ENCODE measurements at regions not wholly inside any gene's neighbourhood (a gene's known extent, or its start where the extent isn't known, plus 50 kb on each side); places are given as distances from the start of the nearest gene placed in this dataset.

DNA sequence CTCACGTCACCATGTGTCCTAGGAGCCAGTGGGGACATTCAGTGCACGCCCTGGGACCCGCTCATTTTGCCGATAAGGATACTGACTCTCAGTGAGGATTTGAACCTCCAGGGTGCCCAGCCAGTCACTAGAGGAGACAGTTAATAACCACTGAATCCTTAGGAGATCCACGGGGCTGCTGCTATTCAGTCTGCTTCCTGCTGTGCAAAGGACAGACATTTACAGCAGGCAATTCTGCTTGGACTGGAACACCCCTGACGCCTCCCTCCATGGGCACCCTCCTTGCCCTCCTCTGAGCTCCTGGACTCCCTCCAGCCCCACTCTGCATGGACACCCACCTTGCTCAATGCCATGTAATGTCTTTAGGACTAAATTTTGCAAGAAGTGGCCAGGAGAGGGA is 265.5 kb downstream of the EIPR1 start:
- TF ChIP-seq, protein P1, sequence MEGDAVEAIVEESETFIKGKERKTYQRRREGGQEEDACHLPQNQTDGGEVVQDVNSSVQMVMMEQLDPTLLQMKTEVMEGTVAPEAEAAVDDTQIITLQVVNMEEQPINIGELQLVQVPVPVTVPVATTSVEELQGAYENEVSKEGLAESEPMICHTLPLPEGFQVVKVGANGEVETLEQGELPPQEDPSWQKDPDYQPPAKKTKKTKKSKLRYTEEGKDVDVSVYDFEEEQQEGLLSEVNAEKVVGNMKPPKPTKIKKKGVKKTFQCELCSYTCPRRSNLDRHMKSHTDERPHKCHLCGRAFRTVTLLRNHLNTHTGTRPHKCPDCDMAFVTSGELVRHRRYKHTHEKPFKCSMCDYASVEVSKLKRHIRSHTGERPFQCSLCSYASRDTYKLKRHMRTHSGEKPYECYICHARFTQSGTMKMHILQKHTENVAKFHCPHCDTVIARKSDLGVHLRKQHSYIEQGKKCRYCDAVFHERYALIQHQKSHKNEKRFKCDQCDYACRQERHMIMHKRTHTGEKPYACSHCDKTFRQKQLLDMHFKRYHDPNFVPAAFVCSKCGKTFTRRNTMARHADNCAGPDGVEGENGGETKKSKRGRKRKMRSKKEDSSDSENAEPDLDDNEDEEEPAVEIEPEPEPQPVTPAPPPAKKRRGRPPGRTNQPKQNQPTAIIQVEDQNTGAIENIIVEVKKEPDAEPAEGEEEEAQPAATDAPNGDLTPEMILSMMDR (IDR thresholded peaks at IDR 0.05; ENCODE audit: partially characterized antibody, unreplicated experiment) = no peak
- no peak for DNase-seq
- Mint-ChIP-seq H3K36me3 (ENCODE audit: unreplicated experiment) (no peaks in the 10 kb centered on the region), H3K4me3 (ENCODE audit: unreplicated experiment) (no peak overlapping the region), H3K9me3 (ENCODE audit: unreplicated experiment) (no peaks in the 10 kb centered on the region), H3K27me3 (ENCODE audit: unreplicated experiment) (peaks cover 3% of the 10 kb centered on the region), H3K27ac (ENCODE audit: unreplicated experiment) (no peak overlapping the region), H3K4me1 (ENCODE audit: low read depth, unreplicated experiment) (peaks cover 15% of the 10 kb centered on the region)

- H3K4me3 Mint-ChIP-seq (ENCODE audit: unreplicated experiment) = no peak overlapping the region
- TF ChIP-seq, protein P1 (IDR thresholded peaks at IDR 0.05; ENCODE audit: partially characterized antibody, unreplicated experiment) = no peak
- H3K36me3 Mint-ChIP-seq (ENCODE audit: unreplicated experiment) = no peaks in the 10 kb centered on the region
- H3K4me1 Mint-ChIP-seq (ENCODE audit: low read depth, unreplicated experiment) = peaks cover 13% of the 10 kb centered on the region
- H3K27ac Mint-ChIP-seq (ENCODE audit: unreplicated experiment) = no peak overlapping the region
- H3K27me3 Mint-ChIP-seq (ENCODE audit: unreplicated experiment) = peaks cover 4% of the 10 kb centered on the region
- DNase-seq = no peak
- no peaks in the 10 kb centered on the region for H3K9me3 Mint-ChIP-seq (ENCODE audit: unreplicated experiment)
Observed at GRCh38 chr2:3110994-3111666, 266.5 kb downstream of the EIPR1 start.

DNA sequence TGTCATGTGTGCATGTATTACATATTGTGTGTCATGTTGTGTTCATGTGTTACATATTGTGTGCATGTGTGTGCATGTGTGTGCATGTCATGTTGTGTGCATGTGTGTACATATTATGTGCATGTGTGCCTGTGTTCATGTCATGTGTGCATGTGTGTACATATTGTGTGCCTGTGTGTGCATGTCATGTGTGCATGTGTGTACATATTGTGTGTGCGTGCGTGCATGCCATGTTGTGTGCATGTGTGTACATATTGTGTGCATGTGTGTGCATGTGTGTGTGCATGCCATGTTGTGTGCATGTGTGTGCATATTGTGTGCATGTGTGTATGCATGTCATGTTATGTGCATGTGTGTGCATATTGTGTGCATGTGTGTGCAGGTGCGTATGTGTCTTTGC is 267.1 kb downstream of the EIPR1 start:
- TF ChIP-seq, protein P1 (IDR thresholded peaks at IDR 0.05; ENCODE audit: partially characterized antibody, unreplicated experiment) = no peak
- peaks cover 19% of the 10 kb centered on the region for H3K4me1 Mint-ChIP-seq (ENCODE audit: low read depth, unreplicated experiment)
- no peak overlapping the region for H3K4me3 Mint-ChIP-seq (ENCODE audit: unreplicated experiment)
- H3K36me3 Mint-ChIP-seq (ENCODE audit: unreplicated experiment) = no peaks in the 10 kb centered on the region
- peaks cover 4% of the 10 kb centered on the region for H3K27me3 Mint-ChIP-seq (ENCODE audit: unreplicated experiment)
- H3K27ac Mint-ChIP-seq (ENCODE audit: unreplicated experiment) = no peak overlapping the region
- H3K9me3 Mint-ChIP-seq (ENCODE audit: unreplicated experiment) = peaks cover 2% of the 10 kb centered on the region
- no peak for DNase-seq

DNA sequence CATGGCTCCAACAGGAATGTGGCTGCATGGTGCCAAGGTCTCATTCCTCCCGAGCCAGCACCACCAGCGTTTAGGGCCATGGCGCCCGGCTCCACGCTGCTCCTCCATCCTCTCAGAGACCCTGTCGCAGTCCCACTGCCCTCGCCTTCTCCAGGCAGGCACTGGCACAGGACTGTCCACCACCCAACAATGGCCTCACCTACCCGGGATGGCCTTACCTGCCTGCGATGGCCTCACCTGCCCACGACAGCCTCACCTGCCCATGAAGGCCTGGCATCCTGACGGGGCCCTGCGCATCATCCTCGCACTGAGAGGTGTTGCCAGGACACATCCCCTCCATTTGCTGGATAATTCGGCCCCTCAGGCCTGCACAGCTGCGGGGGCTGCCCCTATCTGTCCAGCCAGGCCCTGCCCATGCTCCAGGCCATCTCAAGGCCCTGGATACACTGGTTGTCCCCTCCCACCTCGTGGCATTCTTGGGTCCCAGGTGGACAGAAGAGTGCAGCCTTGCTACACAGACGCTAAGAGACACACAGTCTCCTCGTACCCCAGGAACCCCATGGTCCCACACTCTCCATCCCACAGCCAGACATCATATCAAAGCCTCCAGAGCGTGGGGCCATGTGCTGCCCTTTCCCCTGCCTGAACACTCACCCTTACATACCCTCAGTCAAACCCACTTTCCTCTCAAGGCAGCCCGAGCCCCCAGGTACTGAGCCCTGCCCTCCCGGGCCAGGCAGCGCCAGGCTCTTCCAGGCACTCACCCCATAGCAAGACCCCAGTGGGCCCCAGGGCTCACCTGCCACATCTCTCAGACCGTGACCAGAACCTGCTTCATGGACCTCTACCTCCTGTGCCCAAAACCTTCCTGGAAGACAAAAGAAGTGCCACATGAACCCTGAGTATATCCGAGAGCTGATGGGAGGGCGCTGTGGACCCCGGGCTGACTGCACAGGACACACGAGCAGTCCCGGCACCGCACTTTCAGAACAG is 268.6 kb downstream of the EIPR1 start:
- DNase-seq = no peak
- no peak overlapping the region for H3K27ac Mint-ChIP-seq (ENCODE audit: unreplicated experiment)
- H3K4me1 Mint-ChIP-seq (ENCODE audit: low read depth, unreplicated experiment) = peaks cover 35% of the 10 kb centered on the region
- H3K36me3 Mint-ChIP-seq (ENCODE audit: unreplicated experiment) = no peaks in the 10 kb centered on the region
- no peak overlapping the region for H3K4me3 Mint-ChIP-seq (ENCODE audit: unreplicated experiment)
- TF ChIP-seq, protein P1 (IDR thresholded peaks at IDR 0.05; ENCODE audit: partially characterized antibody, unreplicated experiment) = no peak
- H3K27me3 Mint-ChIP-seq (ENCODE audit: unreplicated experiment) = peaks cover 9% of the 10 kb centered on the region
- peaks cover 4% of the 10 kb centered on the region for H3K9me3 Mint-ChIP-seq (ENCODE audit: unreplicated experiment)

DNA sequence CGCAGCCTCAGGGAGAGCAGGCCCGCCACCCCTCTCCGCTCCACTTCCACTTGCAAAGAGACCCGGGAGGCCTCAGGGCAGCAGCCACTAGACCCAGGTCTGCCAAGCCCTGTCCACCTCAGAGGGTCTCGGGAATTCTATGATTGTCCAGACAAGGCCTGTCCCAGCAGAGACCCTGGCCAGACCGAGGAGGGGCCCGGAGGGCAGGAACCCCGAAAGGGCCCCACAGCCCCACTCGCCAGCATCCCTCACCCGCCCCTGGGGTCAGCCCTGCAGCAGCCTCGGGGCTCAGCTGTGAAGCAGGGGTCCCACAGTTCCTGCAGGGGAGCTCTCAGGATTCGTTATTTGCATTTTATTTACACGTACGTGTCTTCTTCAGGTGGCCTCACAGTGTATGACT is 269.5 kb downstream of the EIPR1 start:
- peaks cover 15% of the 10 kb centered on the region for H3K27me3 Mint-ChIP-seq (ENCODE audit: unreplicated experiment)
- no peak overlapping the region for H3K4me3 Mint-ChIP-seq (ENCODE audit: unreplicated experiment)
- H3K4me1 Mint-ChIP-seq (ENCODE audit: low read depth, unreplicated experiment) = peaks cover 38% of the 10 kb centered on the region
- no peak overlapping the region for H3K27ac Mint-ChIP-seq (ENCODE audit: unreplicated experiment)
- peaks cover 4% of the 10 kb centered on the region for H3K9me3 Mint-ChIP-seq (ENCODE audit: unreplicated experiment)
- H3K36me3 Mint-ChIP-seq (ENCODE audit: unreplicated experiment) = no peaks in the 10 kb centered on the region
- TF ChIP-seq, protein P1 (IDR thresholded peaks at IDR 0.05; ENCODE audit: partially characterized antibody, unreplicated experiment) = no peak
- no peak for DNase-seq

All from glutamatergic neuron (in vitro differentiated cells).